GM12892 (cell line): ENCODE measurements at regions not wholly inside any gene's neighbourhood (a gene's known extent, or its start where the extent isn't known, plus 50 kb on each side); places are given as distances from the start of the nearest gene placed in this dataset.

Experiments used
- POLR2A ChIP-seq: IDR thresholded peaks from 2 replicates; pipeline ENCODE4 v1.6.1; 2011; ENCODE audit warnings: low read depth, low read length, control low read depth
- POLR2AphosphoS5 ChIP-seq: IDR thresholded peaks from 2 replicates; pipeline ENCODE4 v1.6.1; 2011; ENCODE audit warnings: low read depth, low read length, control low read depth

- TF ChIP-seq POLR2A (no peak), POLR2AphosphoS5 (no peak)
Observed at GRCh38 chrX:106404512-106404911, 207.3 kb upstream of the RADX start.
